Stimulated activated memory B cell treated with anti-CD40 and anti-IgM and Interleukin-4, amounts not matched to agents 10 μg/mL and 1 μg/mL and 100 μg/mL, for 72 hours (primary cell): ENCODE measurements at regions not wholly inside any gene's neighbourhood (a gene's known extent, or its start where the extent isn't known, plus 50 kb on each side); places are given as distances from the start of the nearest gene placed in this dataset.

Source experiments
- ATAC-seq: fragments of 150-1000 bp; cut with Tn5 transposase; 2 replicates; pipeline ENCODE4 v1.10.0; 2021
- H3K27ac Mint-ChIP-seq: one replicate; pipeline ENCODE4 v1.8.0; 2022; ENCODE audit warnings: mild to moderate bottlenecking, mixed read lengths
- H3K27me3 Mint-ChIP-seq: one replicate; pipeline ENCODE4 v1.8.0; 2022; ENCODE audit warnings: mixed read lengths
- H3K36me3 Mint-ChIP-seq: one replicate; pipeline ENCODE4 v1.8.0; 2022; ENCODE audit warnings: mixed read lengths
- H3K4me1 Mint-ChIP-seq: one replicate; pipeline ENCODE4 v1.8.0; 2022; ENCODE audit warnings: mixed read lengths
- H3K4me3 Mint-ChIP-seq: one replicate; pipeline ENCODE4 v1.8.0; 2022; ENCODE audit warnings: mild to moderate bottlenecking, moderate library complexity, mixed read lengths
- H3K9me3 Mint-ChIP-seq: one replicate; pipeline ENCODE4 v1.8.0; 2022; ENCODE audit warnings: mixed read lengths

DNA sequence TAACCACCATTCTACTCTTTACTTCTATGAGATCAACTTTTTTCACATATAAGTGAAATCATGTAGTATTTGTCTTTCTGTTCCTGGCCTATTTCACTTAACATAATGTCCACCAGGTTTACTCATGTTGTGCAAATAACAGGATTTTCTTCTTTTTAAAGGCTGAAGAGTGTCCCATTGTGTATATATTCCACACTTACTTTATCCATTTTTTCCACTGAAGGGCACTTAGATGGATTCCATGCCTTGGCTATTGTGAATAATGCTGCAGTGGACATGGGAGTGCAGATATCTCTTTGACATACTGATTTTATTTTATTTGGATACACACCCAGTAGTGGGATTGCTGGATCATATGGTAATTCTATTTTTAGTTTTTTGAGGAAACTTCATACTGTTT is 181.1 kb upstream of the HMGA2 start:
- no peaks in the 10 kb centered on the region for H3K4me1 Mint-ChIP-seq
- H3K27me3 Mint-ChIP-seq, result no peaks in the 10 kb centered on the region
- H3K27ac Mint-ChIP-seq, result no peak overlapping the region
- ATAC-seq, result no peak
- H3K9me3 Mint-ChIP-seq, result peaks cover 3% of the 10 kb centered on the region
- H3K4me3 Mint-ChIP-seq, result no peak overlapping the region
- no peaks in the 10 kb centered on the region for H3K36me3 Mint-ChIP-seq

DNA sequence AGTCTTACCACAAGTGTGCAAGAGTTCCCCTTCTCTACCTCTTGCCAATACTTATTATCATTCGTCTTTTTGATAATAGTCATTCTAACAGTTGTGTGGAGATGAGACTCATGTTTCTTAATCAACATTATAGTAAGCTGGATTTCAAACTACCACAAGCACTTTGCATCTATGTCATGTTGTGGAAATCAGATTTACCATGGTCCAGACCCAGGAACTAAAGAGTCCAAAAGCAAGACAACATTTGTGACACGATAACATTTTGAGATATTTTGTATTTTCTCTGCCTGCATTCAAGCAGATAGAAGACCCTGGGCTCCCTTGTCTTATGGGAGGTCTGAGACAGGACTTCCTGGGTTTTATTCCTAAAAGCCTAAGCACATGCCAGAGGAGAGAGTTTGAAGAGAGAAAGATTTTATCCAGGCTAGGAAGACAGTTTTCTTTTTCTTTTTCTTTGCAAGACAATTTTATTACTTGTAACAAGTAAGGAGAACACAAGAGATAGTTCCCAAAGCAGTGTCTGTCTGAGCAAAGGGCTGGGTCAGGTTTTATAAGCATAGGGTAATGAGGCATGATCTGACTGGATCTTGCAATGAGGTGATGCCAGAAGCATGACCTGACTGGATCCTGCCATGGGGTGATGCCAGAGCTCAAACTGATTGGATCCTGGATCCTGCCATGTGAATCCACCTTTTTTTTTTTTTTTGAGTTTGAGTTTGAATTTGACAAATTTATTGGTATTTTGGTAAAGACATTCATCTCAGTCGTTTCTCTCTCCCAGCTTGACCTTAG is 180.5 kb upstream of the HMGA2 start:
- Mint-ChIP-seq H3K27me3 (no peaks in the 10 kb centered on the region), H3K36me3 (no peaks in the 10 kb centered on the region), H3K9me3 (peaks cover 3% of the 10 kb centered on the region), H3K4me3 (no peak overlapping the region), H3K27ac (no peak overlapping the region), H3K4me1 (no peaks in the 10 kb centered on the region)
- no peak for ATAC-seq

DNA sequence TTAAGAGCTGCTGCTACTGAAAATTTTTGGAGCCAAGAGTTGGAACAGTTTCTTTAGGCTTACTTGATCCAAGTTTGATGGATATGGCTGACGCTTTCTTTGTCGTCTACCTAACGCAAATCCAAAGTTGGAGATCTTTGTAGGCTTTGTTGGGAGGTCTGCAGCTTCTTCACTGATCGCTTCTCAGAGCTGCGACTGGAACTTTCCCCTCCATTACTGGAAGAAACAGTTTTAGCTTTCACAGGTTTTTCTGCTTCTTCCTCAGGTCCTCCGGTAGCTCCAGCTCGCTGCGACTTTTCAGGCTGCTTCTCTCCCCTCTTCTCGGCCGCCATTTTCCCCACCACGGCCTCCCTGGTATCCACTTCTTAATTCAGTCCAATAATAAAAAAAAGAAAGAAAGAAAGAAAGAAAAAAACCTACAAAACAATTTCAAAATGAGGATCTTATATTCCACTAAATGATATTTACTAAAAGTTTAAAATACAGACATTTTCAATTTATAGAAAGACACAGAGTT is 178.1 kb upstream of the HMGA2 start:
- Mint-ChIP-seq H3K4me3 (no peak overlapping the region), H3K27me3 (no peaks in the 10 kb centered on the region), H3K27ac (no peak overlapping the region), H3K9me3 (peaks cover 3% of the 10 kb centered on the region), H3K36me3 (no peaks in the 10 kb centered on the region), H3K4me1 (no peaks in the 10 kb centered on the region)
- no peak for ATAC-seq

DNA sequence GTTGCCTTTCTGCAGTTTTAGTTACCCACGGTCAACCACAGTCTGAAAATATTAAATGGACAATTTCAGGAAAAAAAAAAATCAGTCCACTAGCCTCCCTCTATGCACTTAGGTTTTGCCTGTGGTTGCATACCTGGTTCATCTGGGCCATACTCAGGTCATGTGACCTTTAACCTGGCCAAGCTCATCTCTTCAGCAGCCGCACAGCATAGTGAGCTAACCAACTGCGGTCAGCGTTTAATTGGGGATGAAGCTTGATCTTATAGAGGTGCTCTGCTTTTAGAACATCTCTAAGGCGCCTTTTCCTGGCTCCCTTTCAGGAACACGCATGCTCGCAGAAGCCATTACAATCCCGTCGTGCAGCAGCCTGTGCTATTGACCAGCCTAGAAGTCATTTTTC is 177.2 kb upstream of the HMGA2 start:
- Mint-ChIP-seq H3K27me3 (no peaks in the 10 kb centered on the region), H3K27ac (no peak overlapping the region), H3K4me1 (no peaks in the 10 kb centered on the region), H3K4me3 (no peak overlapping the region), H3K9me3 (no peaks in the 10 kb centered on the region), H3K36me3 (no peaks in the 10 kb centered on the region)
- no peak for ATAC-seq

DNA sequence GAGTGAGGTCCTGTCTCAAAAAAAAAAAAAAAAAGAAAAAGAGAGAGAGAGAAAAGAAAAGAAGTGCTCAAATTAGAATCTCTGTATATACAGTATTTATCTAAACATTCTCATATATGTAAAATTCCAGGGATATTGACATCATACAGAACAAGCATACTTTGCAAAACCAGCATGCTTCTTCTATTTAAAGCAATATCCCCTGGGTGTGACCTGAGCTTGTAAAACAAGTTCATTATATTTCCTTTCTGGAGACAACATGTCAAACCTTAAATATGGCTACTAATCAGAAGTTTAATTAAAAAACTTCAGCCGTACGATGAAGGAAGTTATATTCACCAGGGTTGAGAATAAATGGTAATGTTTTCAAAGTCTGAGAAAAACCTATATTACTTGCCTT is 175.8 kb upstream of the HMGA2 start:
- Mint-ChIP-seq H3K4me3 (no peak overlapping the region), H3K36me3 (no peaks in the 10 kb centered on the region)

DNA sequence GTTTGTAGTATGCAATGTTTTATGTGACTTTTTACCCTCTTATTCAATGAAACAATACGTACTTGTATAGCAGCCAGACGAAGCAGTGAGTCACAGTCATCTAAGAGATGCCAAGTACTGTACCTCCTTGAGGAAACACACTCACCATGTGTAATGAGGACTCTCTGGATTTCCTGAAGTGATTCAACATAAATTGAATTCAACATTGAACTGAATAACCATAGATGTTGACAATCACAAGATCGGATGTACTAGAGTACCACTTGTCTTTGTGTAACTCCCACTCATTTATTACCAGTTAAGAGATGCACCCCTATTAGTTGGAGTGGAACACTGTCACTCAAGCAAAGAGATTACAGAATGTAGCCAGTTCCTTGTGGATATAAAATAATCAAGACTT is 175.2 kb upstream of the HMGA2 start:
- no peak overlapping the region for H3K27ac Mint-ChIP-seq
- H3K27me3 Mint-ChIP-seq, result no peaks in the 10 kb centered on the region
- ATAC-seq, result no peak
- H3K36me3 Mint-ChIP-seq, result no peaks in the 10 kb centered on the region
- no peak overlapping the region for H3K4me3 Mint-ChIP-seq
- no peaks in the 10 kb centered on the region for H3K4me1 Mint-ChIP-seq
- H3K9me3 Mint-ChIP-seq, result no peaks in the 10 kb centered on the region

More for the DNA sequence above, 175.8 kb upstream of the HMGA2 start:
- ATAC-seq, result no peak
- no peaks in the 10 kb centered on the region for H3K9me3 Mint-ChIP-seq
- H3K27ac Mint-ChIP-seq, result no peak overlapping the region
- no peaks in the 10 kb centered on the region for H3K27me3 Mint-ChIP-seq
- no peaks in the 10 kb centered on the region for H3K4me1 Mint-ChIP-seq

DNA sequence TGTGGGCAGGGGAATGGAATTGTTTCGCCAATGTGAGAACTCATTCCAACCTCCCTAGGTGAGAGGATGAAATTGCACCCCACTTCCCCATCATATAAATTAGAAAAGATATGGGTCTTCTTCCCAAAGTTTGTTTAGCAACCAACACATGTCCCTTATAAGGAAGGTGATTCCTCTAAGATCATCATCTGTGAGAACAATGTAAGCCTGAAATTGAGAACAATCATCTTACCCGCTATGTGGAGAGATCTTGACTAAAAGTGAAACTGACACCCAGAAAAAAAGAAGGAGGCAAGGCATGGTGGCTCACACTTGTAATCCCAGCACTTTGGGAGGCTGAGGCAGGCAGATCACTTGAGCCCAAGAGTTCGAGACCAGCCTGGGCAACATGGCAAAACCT is 173.2 kb upstream of the HMGA2 start:
- H3K27me3 Mint-ChIP-seq, result peaks cover 2% of the 10 kb centered on the region
- H3K9me3 Mint-ChIP-seq, result no peaks in the 10 kb centered on the region
- H3K36me3 Mint-ChIP-seq, result no peaks in the 10 kb centered on the region
- H3K4me3 Mint-ChIP-seq, result no peak overlapping the region
- no peak overlapping the region for H3K27ac Mint-ChIP-seq
- H3K4me1 Mint-ChIP-seq, result no peaks in the 10 kb centered on the region
- ATAC-seq, result no peak

DNA sequence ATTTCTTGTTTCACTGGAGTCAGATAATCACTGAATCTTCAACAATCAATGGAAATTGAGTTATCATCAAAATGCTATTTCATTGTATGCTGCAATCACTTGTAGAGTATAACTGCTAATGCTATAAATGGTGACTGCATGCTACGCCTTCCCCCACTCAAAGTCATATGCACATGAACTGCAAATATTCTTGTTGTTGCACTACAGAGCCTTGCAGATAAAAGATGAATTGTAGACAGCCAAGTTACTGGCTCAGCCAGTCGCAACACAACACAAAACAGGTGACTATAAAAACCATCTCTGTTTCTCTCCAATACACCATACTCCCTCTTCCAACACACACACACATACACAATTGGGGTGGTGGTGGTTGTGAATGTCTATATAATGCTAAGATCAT is 171.0 kb upstream of the HMGA2 start:
- H3K4me1 Mint-ChIP-seq, result no peaks in the 10 kb centered on the region
- ATAC-seq, result no peak
- peaks cover 7% of the 10 kb centered on the region for H3K27me3 Mint-ChIP-seq
- H3K36me3 Mint-ChIP-seq, result no peaks in the 10 kb centered on the region
- H3K4me3 Mint-ChIP-seq, result no peak overlapping the region
- H3K27ac Mint-ChIP-seq, result no peak overlapping the region
- H3K9me3 Mint-ChIP-seq, result no peaks in the 10 kb centered on the region

DNA sequence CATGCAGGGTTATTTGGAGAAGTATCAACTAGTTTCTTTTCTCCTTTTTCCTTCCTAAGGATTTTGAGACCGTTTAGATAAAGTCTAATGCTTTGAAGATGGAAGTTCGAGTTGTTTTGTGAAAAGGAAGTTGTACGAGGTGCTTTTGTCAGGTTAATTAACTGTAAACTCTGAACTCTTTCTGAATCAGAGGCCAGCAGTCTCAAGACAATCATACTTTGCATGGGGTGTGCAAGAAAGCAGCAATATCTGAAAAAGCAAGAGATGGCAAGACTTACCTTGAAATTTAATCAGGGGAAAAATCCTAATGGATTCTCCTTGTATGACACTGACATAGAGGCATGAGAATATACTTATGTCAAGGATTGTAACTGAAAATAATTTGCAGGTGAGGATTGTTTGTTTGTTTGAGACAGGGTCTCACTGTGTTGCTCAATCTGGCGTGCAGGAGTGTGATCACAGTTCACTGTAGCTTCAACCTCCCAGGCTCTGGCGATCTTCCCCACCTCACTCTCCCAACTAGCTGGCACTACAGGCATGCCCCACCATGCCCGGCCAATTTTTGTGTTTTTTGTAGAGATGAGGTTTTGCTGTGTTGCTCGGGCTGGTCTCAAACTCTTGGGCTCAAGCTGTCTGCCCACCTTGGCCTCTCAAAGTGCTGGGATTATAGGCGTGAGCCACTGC is 170.2 kb upstream of the HMGA2 start:
- Mint-ChIP-seq H3K36me3 (no peaks in the 10 kb centered on the region), H3K4me1 (no peaks in the 10 kb centered on the region), H3K27ac (no peak overlapping the region), H3K27me3 (peaks cover 7% of the 10 kb centered on the region), H3K9me3 (peaks cover 1% of the 10 kb centered on the region), H3K4me3 (no peak overlapping the region)
- ATAC-seq, result no peak

DNA sequence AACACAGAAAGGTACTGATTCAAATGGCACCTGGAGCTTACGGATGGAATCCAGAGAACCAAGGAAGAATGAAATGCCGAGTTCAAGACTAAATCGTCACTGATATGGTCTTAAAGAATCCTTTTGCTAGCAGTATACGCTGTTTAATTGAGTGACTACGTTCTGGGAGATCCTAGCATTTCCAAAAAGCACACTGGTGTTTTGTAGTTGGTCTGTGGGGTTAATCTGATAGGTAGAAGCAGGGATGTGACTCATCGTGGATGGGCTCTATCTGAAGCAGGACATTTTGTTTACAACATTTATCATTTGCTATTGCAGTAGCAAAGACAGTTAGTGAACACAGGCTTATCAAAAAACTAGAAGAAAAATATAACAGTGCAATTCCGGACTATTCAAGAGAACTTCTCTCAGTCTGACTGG is 169.2 kb upstream of the HMGA2 start:
- no peaks in the 10 kb centered on the region for H3K4me1 Mint-ChIP-seq
- peaks cover 7% of the 10 kb centered on the region for H3K27me3 Mint-ChIP-seq
- H3K9me3 Mint-ChIP-seq, result peaks cover 7% of the 10 kb centered on the region
- no peak overlapping the region for H3K4me3 Mint-ChIP-seq
- no peaks in the 10 kb centered on the region for H3K36me3 Mint-ChIP-seq
- ATAC-seq, result no peak
- no peak overlapping the region for H3K27ac Mint-ChIP-seq

DNA sequence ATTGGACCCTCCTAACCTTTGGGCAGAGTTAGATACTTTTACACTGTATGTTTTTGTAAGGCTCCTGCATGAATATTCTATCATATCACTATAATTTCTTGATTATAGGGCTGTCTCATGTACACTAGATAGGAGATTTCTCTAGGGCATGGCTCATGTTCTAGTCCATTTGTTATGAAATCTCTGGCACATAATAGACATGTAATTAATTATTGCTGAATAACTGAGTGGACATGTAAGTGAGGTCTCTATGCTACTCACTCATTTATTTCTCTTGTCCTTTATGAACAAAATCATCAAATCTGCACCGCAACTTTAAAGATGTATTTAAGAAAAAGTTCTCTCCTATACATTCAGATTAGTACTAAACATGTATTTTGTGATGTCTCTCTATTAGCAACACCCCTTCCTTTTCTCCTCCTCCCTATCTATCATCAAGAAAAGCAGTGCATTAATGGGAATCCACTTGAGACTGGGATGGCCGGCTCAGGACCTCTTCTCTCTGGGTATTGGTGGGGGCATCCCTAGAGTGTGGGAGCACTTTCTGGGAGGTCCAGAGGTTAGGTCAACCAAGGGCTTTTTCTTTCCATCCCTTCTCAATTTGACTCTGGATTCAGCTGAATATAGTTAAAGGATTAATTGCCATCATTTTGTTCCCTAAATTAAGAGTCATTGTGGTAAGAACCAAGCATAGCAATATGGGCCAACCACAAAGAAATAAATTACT is 168.0 kb upstream of the HMGA2 start:
- peaks cover 7% of the 10 kb centered on the region for H3K27me3 Mint-ChIP-seq
- H3K9me3 Mint-ChIP-seq, result peaks cover 7% of the 10 kb centered on the region
- no peaks in the 10 kb centered on the region for H3K36me3 Mint-ChIP-seq
- no peak overlapping the region for H3K27ac Mint-ChIP-seq
- no peak for ATAC-seq
- H3K4me3 Mint-ChIP-seq, result no peak overlapping the region
- H3K4me1 Mint-ChIP-seq, result no peaks in the 10 kb centered on the region

DNA sequence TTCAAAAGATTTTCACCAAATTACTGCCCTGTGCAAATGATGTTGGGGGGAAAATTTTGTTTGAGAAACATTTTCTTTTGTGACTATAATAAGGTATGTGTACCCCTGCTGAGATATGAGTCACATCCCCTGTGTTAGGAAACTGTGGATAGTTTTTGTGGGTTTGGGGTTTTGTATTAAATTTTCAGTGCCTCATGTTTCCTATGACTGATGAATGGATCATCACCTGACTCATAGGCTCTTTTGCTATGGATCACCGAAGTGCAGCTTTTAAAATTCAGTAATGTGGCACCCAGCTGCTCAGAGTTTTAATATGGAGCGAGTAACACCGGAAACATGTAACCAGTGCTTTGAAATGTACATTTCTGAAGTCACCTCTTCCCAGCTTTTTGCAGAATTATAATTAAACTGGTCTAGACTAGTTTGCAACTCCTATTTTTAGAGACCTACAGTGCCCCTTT is 167.4 kb upstream of the HMGA2 start:
- Mint-ChIP-seq H3K27me3 (peaks cover 7% of the 10 kb centered on the region), H3K4me1 (no peaks in the 10 kb centered on the region), H3K4me3 (no peak overlapping the region), H3K9me3 (peaks cover 7% of the 10 kb centered on the region), H3K27ac (no peak overlapping the region), H3K36me3 (no peaks in the 10 kb centered on the region)
- ATAC-seq, result no peak

DNA sequence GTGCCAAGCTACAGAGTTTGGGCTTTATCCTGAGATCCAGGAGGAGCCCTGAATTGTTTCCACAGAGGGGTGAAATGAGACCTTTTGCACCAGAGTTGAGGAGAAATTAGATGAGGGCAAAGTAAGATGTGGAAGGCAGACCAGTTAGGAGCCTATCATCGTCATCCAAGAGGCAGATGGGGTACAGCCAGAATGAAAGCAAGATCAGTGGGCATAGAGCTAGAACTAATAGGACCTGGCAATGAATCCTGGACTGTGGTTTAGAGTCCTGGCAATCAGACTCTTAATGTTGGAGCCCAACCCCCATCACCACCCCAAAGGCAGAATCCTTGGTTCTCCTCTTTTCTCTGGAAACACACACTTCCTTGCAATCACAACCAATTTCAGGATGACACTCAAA is 166.6 kb upstream of the HMGA2 start:
- Mint-ChIP-seq H3K9me3 (peaks cover 7% of the 10 kb centered on the region), H3K4me3 (no peak overlapping the region), H3K36me3 (no peaks in the 10 kb centered on the region), H3K27me3 (peaks cover 7% of the 10 kb centered on the region), H3K27ac (no peak overlapping the region), H3K4me1 (no peaks in the 10 kb centered on the region)
- ATAC-seq, result no peak

DNA sequence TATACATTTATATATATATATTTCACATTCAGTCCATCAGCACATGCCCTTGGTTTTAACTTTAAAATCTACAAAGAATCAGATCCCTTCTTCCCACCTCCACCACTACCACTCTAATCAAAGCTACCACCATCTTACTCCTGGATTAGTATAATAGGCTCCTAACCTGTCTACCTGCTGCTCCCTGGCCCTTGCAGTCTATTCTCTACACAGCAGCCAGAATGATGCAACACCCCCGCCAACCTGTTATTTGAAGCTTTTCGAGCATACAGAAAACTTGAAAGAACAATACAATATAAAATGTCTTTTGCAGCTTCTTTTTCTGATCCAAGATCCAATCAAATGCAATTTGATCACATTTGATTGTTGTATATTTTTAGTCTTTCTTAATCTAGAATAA is 165.9 kb upstream of the HMGA2 start:
- Mint-ChIP-seq H3K4me3 (no peak overlapping the region), H3K36me3 (no peaks in the 10 kb centered on the region), H3K9me3 (peaks cover 7% of the 10 kb centered on the region), H3K27me3 (peaks cover 7% of the 10 kb centered on the region), H3K27ac (no peak overlapping the region), H3K4me1 (no peaks in the 10 kb centered on the region)
- ATAC-seq, result no peak

DNA sequence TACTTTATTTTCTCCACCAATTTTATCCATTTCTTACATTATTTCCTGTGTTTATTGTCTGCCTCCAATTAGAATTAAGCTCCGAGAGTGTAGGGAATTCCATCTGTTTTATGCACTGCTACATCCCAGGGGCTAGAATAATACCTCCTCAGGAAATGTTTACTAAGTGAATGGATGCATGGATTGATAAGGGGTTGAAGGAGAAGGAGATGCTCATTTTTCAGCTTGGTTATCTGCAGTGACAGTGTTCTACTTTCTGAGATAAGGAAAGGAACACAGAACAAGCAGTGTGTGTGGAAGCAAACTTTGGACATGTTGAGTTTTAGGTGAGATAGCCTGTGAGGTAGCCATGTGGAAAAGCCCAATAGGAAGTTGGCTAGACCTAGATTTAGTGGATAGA is 164.6 kb upstream of the HMGA2 start:
- Mint-ChIP-seq H3K27me3 (peaks cover 7% of the 10 kb centered on the region), H3K36me3 (no peaks in the 10 kb centered on the region), H3K4me3 (no peak overlapping the region), H3K4me1 (no peaks in the 10 kb centered on the region), H3K27ac (no peak overlapping the region), H3K9me3 (peaks cover 11% of the 10 kb centered on the region)
- no peak for ATAC-seq
